SK-N-SH treated with all-trans-retinoic acid at 6 μM for 48 hours (cell line): ENCODE measurements at regions not wholly inside any gene's neighbourhood (a gene's known extent, or its start where the extent isn't known, plus 50 kb on each side); places are given as distances from the start of the nearest gene placed in this dataset.

Source experiments
- ARNTL ChIP-seq: fragments of 450-650 bp; formaldehyde crosslinking; IDR thresholded peaks from 2 replicates; pipeline ENCODE4 v1.5.0; 2020; ENCODE audit warnings: low read depth, mild to moderate bottlenecking, moderate library complexity, borderline replicate concordance
- CSDC2 ChIP-seq: fragments of 250-450 bp; sonication (Bioruptor Pico); IDR thresholded peaks from 2 replicates; pipeline ENCODE4 v1.5.0; 2020; ENCODE audit warnings: mild to moderate bottlenecking, moderate library complexity
- ESRRG ChIP-seq: fragments of 250-450 bp; sonication (Bioruptor Pico); IDR thresholded peaks from 2 replicates; pipeline ENCODE4 v1.6.1; 2021; ENCODE audit warnings: mild to moderate bottlenecking
- OSR1 ChIP-seq: fragments of 250-450 bp; sonication (Bioruptor Pico); IDR thresholded peaks from 2 replicates; pipeline ENCODE4 v1.8.0; 2022; ENCODE audit warnings: moderate library complexity, mild to moderate bottlenecking, inconsistent platforms
- PPARA ChIP-seq: fragments of 250-450 bp; sonication (Bioruptor Pico); IDR thresholded peaks from 2 replicates; pipeline ENCODE4 v1.5.0; 2020; ENCODE audit warnings: mild to moderate bottlenecking, borderline replicate concordance
- RARB ChIP-seq: fragments of 250-450 bp; sonication (Bioruptor Pico); IDR thresholded peaks from 2 replicates; pipeline ENCODE4 v1.8.0; 2021; ENCODE audit warnings: mild to moderate bottlenecking, moderate library complexity
- SNAI2 ChIP-seq: fragments of 250-450 bp; sonication (Bioruptor Pico); IDR thresholded peaks from 2 replicates; pipeline ENCODE4 v1.5.0; 2020; ENCODE audit warnings: mild to moderate bottlenecking, moderate library complexity
- TCF4 ChIP-seq: fragments of 250-450 bp; sonication (Bioruptor Pico); IDR thresholded peaks from 2 replicates; pipeline ENCODE4 v1.8.0; 2021; ENCODE audit warnings: mild to moderate bottlenecking, moderate library complexity, borderline replicate concordance
- ZFP30 ChIP-seq: fragments of 450-650 bp; formaldehyde crosslinking; IDR thresholded peaks from 2 replicates; pipeline ENCODE4 v1.5.0; 2022; ENCODE audit warnings: mild to moderate bottlenecking, moderate library complexity
- ZNF565 ChIP-seq: fragments of 450-650 bp; formaldehyde crosslinking; conservative IDR thresholded peaks from 2 replicates; pipeline ENCODE4 v1.5.0; 2020; ENCODE audit warnings: low read depth, mild to moderate bottlenecking, moderate library complexity
- ZNF8 ChIP-seq: fragments of 450-650 bp; formaldehyde crosslinking; IDR thresholded peaks from 2 replicates; pipeline ENCODE4 v1.5.0; 2020; ENCODE audit warnings: mild to moderate bottlenecking, moderate library complexity
- TF ChIP-seq, protein P1 (sequence below): fragments of 250-450 bp; sonication (Bioruptor Pico); IDR thresholded peaks from 2 replicates; pipeline ENCODE4 v1.8.0; 2020; ENCODE audit warnings: mild to moderate bottlenecking, moderate library complexity, borderline replicate concordance

DNA sequence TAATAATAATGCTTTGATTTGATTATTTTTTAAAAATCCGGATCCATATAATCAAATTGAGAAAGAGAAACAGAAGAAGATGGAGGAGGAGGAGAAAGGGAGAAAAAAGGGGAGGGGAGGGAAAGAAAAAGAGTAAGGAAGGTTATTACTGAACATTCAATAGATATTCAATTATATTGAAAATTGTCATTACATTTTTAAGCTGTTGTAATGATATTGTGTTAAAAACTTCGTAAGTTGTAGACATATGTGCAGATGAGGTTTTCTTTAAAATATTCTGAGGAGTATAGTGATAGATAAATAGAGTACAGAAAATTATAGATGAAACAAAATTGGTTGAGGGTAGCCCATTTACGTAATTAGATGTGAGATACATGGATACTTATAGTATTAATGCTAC is 933.0 kb upstream of the PHF14 start:
- TF ChIP-seq ZNF8 (CRISPR knock-in tag) (no peak), TCF4 (CRISPR knock-in tag) (no peak), ZFP30 (no peak), RARB (CRISPR knock-in tag) (no peak), CSDC2 (CRISPR knock-in tag) (no peak), PPARA (CRISPR knock-in tag) (no peak), SNAI2 (no peak), OSR1 (no peak), ARNTL (no peak), ESRRG (CRISPR knock-in tag) (no peak), ZNF565 (CRISPR knock-in tag) (no peak)
- TF ChIP-seq, protein P1, sequence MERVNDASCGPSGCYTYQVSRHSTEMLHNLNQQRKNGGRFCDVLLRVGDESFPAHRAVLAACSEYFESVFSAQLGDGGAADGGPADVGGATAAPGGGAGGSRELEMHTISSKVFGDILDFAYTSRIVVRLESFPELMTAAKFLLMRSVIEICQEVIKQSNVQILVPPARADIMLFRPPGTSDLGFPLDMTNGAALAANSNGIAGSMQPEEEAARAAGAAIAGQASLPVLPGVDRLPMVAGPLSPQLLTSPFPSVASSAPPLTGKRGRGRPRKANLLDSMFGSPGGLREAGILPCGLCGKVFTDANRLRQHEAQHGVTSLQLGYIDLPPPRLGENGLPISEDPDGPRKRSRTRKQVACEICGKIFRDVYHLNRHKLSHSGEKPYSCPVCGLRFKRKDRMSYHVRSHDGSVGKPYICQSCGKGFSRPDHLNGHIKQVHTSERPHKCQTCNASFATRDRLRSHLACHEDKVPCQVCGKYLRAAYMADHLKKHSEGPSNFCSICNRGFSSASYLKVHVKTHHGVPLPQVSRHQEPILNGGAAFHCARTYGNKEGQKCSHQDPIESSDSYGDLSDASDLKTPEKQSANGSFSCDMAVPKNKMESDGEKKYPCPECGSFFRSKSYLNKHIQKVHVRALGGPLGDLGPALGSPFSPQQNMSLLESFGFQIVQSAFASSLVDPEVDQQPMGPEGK (CRISPR knock-in tag), result no peak
